ENCODE measurements at regions not wholly inside any gene's neighbourhood (a gene's known extent, or its start where the extent isn't known, plus 50 kb on each side); places are given as distances from the start of the nearest gene placed in this dataset.
A peak's percentile ranks its signal among the peaks of the same experiment; 100 is the strongest.

- no peak for DNase-seq
Measured at GRCh38 chr6:14838133-14838583, 407.7 kb upstream of the JARID2 start.

DNA sequence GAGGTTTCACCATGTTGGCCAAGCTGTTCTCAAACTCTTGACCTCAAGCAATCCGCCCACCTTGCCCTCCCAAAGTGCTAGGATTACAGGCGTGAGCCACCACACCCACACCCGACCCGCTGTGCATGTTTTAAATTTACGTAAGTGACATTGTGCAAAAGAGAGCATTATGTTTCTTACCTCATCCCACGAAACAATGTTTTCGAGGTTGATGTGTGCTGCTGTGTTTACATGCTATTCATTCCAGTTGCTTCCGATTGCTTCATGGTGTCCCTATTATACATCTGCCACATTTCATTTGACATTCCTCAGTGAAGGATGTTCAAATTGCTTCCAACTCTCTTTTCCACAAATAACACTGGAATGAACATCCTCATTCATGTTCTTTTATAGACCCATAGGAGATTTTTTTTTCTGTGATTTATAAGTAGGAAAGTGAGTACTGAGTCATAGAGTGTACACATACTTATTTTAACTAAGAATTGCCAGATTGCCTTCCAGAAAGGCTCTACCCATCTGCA lies 403.9 kb upstream of the JARID2 start:
- no peak for DNase-seq

GRCh38 chr6:14844411-14844810 lies 401.5 kb upstream of the JARID2 start:
- DNase-seq = no peak

- DNase-seq = no peak
Measured at GRCh38 chr6:14848019-14848418, 397.9 kb upstream of the JARID2 start.

- no peak for DNase-seq
Measured at GRCh38 chr6:14849185-14849584, 396.7 kb upstream of the JARID2 start.

DNA sequence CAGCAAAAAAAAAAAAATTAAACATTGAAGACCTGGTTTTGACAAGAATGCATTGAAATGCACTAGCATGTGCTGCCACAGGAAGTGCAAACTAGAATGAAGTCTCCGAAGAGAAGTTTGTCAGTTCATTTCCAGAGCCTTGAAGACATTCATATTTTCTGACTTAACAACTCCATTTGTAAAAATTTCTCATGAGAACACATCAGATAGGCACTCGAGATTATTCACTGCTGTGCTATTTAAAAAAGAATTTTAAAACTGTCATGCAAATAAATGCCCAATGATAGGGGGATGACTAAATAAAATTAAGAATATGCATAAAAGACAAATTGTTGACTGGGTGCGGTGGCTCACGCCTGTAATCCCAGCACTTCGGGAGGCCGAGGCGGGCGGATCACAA lies 394.6 kb upstream of the JARID2 start:
- DNase-seq = no peak

GRCh38 chr6:14852375-14852774 lies 393.5 kb upstream of the JARID2 start:
- DNase-seq = no peak

DNA sequence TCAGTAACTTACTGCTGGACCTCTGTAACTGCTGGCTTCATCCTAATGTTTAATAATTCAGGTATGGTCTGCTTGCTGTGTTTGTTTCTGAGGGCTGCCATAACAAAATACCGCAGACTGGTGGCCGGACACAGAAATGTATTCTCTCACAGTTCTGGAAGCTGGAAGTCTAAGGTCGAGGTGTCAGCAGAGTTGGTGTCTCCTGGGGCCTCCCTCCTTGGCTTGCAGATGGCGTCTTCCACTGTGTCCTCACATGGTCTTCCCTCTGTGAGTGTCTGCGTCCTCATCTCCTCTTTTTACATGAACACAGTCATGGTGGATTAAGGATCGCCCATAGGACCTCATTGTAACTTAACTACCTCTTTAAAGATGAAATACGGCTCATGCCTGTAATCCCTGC lies 389.7 kb upstream of the JARID2 start:
- no peak for DNase-seq

GRCh38 chr6:14857001-14857400 lies 388.9 kb upstream of the JARID2 start:
- DNase-seq = peak in 1 of 2 donors; percentile 9

GRCh38 chr6:14857501-14857900 lies 388.4 kb upstream of the JARID2 start:
- peak; percentile 36 to 50 for DNase-seq

DNA sequence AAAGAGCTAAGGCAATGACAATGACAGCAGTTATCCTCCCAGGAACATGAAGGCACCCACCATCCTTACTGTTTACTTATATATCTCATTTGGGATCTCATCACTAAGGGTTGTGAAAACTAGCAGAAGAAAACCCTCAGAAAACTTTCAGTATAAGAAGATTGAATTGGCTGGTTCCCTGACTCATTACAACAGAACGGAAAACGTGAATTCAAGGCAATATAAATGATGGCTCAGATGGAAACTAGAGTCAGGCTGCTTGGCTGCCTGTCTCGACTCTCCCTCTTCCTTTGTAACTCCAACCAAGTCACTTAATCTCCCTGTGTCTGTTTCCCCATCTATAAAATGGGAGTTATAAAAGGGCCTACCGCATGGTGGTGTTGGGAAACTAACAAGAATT lies 387.1 kb upstream of the JARID2 start:
- no peak for DNase-seq

DNA sequence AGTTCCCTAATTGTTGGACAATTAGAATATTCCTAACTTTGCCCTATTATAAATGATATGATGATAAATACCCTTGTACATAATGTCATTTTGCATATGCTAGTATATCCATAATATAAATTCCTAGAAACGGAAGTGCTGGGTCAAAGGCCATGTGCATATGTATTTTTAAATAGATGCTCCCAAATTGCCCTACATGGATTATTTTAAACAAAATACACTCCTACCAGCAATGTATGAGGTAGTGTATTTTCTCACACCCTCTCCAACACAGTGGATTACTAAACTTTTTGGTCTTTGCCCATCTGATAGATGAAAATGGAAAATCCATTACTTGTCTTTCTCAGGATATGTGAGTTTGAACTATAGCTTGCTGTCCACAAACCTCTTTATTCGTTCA lies 385.1 kb upstream of the JARID2 start:
- DNase-seq = no peak

GRCh38 chr6:14861491-14861943 lies 384.4 kb upstream of the JARID2 start:
- DNase-seq = no peak

DNA sequence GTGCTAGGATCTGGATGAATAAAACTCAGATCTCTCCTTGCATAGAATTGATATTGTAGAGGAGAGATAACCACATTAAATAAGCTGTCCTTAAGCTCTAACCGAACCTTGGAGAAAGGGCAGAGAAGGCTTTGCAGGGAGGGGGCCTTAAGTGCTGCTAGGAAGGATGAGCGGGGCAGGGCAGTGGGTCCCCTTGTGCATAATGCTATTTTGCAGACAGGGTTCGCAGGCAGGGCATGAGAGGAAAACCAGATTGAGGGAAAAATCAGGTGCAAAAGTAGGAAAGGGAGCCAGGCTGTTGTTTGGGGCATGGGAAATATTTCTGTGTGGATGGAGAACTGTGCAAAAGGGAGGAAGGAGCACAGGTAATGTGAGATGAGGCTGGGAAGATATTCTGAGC lies 383.0 kb upstream of the JARID2 start:
- DNase-seq = no peak

- no peak for DNase-seq
Measured at GRCh38 chr6:14863902-14864850, 381.7 kb upstream of the JARID2 start.

GRCh38 chr6:14865531-14866100 lies 380.3 kb upstream of the JARID2 start:
- no peak for DNase-seq

DNA sequence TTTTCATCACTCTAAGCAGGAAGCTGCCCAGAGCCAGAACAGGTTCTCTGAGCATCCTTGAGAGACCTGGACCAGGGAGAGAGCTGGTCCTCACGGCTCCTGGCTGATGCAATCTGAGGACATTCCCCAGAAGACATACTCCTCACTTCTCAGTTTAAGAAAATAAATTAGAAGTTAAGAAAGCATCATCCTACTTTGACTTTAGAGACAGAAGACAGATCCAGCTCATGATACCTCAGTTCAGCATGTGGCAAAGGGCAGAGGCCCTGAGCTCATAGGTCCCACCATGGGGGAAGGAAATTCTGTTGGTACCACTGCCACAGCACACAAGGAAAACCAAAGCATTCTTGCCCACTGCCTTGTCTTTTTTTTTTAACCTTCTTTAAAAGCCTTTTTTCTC lies 378.1 kb upstream of the JARID2 start:
- DNase-seq = no peak

DNA sequence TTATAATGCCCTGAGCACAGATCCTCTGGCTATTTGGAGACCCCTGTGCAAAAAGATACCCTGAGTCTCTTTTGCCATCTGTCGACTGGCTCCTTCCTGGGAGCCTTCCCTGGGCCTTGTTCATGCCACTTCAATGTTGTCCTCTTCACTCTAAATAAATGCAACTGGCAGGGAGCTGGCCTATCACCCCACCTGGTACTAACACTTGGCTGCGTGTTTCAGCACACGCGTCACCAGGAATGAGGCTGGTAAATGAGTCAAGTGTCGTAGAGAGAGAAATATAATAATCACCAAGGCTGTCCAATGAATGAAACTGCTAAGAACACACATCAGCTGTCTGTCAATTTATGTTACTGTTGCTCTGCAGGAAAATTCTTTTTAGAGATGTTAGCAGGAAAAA lies 374.6 kb upstream of the JARID2 start:
- no peak for DNase-seq

DNA sequence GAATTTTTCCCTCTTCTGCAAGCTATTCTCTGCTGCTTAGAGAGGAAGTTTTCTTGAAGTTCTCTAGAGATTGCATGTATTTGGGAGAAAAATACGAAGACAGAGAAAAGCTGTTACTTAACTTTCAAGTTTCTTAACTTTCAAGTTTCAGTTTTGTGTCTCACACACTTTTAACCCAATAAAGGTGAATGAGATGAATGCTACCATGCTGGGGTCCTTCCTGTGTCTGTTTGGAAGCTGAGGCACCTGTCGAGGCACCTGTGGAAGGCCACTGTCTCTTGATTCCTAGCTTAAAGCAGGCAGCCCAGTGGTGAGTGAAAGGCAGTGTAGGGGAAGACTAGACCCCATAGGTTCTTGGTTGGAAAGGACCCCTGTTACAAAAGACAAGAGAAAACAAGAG lies 372.8 kb upstream of the JARID2 start:
- no peak for DNase-seq

DNA sequence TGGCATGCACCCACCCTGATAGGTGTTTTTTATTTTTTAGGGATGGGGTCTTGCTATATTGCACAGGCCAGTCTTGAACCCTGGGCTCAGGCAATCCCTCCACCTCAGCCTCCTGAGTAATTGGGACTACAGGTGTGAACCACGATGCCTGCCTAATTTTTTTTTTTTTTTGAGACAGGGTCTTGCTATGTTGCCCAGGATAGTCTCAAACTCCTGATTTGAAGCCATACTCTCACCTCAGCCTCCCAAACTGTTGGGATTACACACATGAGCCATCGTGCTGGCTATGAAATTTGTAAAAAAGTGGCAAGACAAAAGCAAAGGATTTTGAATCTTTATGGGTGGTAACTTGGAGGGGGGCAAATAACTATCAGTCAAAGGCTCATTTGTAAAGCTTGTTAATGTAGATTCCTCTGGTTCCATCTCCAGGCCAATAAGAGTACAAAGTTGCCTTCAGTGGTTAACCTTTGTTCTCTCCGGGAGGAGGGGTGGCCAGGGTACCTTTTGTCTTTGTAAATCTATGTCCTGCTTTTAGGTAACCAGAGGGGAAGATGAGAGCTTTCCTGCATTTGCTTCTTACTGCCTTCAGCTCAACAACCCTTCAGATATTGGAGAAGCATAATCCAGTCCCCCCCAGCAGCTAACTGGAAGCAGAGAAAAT lies 372.0 kb upstream of the JARID2 start:
- DNase-seq = no peak

DNA sequence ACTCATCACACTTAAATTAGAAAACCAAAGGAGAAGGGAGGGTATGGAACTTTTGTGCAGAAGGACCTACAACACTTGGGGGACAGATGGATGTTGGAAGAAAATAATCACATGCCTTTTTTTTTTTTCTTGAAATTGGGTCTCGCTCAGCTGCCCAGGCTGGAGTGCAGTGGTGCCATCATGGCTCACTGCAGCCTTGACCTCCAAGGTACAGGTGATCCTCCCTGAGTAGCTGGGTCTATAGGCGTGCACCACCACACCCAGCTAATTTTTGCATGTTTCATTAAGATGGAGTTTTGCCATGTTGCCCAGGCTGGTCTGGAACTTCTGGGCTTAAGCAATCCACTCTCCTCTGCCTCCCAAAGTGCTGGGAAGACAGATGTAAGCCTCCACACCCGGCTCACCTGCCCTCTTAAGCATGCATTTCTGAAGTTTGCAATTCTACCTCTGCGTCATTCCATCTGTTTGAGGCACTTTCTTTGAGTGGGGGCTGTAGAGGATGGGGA lies 370.8 kb upstream of the JARID2 start:
- DNase-seq = no peak

DNA sequence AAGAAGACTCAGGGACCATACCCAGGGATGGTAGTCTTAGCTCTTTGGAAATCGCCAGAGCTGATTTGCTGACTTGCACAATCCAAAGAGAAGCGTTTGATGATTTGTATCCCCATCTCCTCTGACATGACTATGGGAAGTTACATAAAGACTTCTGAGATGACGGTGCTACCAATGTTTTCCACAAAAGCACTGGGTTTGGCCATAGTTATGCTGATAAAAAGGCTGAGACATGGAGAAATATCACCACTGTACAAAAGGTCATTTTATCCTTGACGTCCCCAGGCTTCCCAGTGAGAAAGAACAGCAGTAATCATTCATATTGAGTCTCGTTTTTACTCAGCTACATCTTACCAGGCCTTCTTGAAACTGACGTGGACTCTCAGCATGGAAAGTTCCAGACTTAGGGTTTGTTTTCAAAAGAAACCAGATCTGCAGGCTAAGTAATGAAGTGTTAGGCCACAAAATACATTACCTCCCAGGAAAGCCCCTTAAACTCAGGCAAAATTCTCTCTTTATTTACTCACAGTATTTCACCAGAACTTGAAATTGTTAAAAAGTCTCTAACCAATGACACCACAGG lies 370.3 kb upstream of the JARID2 start:
- no peak for DNase-seq

Data from stimulated activated CD4-positive, alpha-beta T cell treated with anti-CD3 and anti-CD28 coated beads, Interleukin-2, amount 100 ng/mL, for 48 hours (primary cell).